ENCODE measurements at regions not wholly inside any gene's neighbourhood (a gene's known extent, or its start where the extent isn't known, plus 50 kb on each side); places are given as distances from the start of the nearest gene placed in this dataset.

- no peak for DNase-seq
These were observed 310.8 kb downstream of the QKI start for GRCh38 chr6:163725008-163725941.

DNA sequence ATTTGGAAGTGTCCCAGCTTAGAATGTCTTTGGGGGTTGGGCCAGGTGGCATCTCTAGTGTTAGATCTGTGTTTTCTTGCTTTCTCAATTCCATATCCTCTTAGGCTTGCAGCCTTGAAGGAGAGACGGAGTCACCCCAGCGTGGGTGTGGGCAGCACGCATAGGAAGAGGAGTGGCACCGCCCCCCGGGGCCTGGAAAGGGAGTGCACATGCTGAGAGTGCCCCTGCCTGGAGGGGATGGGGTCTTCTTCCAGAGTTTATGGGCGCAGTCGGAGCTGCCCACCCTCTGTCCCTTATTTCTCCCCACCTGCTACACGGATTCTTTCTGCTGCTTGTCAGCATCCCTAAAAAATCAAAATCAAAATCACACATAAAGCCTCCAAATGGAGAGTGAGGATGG, 309.7 kb downstream of the QKI start:
- no peak for DNase-seq

DNA sequence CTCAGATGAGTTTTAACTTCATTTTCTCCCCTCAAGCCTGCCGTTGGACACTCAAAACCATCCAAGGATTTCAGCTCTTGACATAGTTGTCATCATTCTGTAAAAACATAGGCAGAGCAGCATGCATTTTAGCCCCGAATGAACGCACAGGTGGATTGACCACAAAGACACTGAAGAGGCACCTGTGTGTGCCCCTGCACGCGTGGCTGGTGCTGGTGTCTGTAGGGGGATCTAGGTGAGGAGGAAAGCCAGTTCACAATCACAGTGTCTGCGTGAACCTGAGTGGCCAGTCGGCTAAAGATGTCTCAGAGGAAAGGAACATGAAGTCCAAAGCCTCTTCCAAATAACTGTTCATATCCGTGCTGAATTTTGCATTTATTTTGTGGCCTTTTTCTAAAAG, 309.2 kb downstream of the QKI start:
- DNase-seq: no peak

DNA sequence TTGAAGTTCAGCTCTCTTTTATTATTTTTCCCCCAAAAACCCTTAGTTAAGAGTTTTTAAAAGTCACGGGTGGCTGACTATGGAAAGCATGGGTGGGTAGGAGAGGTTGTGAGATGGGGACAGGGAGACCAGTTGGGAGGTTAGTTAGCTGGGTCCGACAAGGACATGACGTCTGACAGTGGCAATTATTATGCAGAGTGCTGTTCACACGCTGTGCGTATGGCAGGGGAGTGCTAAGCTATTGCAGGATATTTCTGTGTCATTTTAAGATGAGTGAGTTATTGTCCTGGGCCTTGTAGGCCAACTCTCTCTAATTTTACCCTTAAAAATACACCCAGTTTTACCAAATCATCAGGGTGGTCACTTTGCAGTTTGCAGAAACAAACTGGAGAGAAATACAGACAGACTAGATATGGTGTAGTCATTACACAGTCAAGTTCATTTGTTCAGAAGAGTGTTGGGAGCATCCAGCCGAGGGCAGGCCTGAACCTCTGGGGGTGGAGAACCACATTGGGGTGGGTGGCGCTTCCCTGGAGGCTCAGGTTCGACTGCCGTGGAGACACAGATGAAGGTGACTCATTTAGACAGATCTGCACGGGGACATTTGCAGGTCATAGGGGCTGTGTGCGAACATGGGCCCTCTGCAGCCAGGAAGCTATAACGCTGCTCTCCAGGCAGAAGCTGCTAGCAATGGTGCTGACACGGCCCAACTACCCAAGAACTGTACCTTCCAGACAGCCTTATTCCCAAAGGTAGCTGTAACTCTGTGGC, 307.6 kb downstream of the QKI start:
- no peak for DNase-seq

DNA sequence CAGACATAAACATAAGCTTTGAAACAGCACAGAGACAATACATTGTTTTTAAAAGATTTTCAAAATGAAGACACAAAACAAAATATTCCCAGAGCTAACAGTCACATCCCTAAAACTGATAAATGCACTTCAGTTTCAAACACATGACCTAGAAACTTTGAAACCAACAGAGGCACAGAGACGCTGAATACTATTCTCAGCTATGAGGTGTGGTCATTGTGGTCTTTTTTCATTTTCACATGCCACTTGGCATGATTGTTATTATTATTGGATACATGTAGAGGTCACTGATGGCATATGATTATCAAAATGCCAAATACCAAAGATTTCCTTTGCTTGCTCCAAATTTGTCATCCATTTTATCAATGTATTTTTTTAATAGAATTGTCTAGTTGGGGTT, 306.9 kb downstream of the QKI start:
- no peak for DNase-seq

DNA sequence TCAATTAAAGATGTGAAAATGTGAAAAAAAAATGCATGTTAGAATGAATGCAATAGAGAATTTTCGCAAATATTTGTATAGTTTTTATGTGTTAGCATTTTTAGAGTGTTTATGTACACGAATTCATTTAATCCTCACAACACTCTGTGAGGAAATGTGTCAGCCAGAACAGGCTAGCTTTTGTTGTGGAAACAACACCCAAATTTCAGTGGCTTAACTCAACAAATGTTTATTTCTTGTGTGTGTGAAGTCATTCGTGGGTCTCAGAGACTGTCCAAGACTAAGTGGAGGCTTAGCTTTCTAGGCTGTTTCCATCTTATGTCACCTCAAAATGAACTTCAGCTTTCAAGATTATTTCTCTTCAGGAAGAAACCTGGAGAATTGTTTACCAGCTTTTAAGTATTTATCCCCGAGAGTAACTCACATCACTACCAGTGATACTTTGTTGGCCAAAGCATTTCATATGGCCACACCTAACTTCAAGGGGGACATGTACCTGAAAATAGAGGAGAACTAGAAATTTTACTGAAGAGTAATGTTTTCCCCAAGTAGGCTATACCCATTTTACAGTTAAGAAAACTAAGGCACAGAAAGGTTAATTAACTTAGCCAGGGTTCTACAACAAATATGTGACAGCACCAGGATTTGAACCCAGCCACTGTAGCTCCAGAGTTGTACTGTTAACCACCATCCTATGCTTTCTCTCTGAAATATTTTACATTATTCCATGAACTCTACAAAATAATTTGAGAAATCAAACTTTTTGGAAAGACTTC, 306.1 kb downstream of the QKI start:
- DNase-seq: no peak

GRCh38 chr6:163720005-163720404, 305.5 kb downstream of the QKI start:
- DNase-seq: no peak

DNA sequence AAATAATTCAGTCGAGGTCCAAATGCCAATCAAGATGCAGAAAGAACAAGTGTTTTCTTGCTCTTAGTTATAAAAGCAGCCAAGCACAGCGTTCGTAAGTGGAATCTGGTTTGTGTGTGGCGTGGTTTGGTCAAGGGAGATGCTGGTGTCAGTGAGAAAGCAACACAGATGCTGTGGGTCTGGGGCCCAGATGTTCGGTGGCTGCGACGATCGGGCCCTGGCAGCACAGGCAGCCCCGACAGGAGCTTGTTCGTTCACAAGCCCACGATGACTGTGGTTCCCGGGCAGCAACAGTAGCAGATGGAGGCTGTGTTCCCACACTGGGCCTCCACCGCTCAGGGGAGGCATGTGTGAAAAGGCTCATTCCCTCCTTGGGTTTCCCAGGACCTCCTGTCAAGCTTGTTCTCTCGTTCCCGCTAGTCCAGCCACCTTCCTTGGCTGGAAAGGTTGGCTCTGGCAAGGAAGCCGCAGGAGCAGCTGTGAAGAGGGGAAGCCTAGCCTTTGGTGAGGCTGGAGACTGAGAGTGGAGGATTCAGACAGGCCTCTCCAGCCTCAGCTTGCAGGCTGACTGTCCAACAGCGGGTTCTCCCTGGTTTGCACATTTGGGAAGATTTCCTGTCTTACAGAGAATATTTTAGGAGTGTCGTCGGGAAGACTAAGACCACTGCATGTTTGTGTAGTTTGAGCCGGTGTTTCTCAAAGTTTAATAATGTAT, 304.7 kb downstream of the QKI start:
- DNase-seq: no peak

- DNase-seq: no peak
These were observed 304.0 kb downstream of the QKI start for GRCh38 chr6:163718537-163718936.

GRCh38 chr6:163717106-163717764, 302.7 kb downstream of the QKI start:
- no peak for DNase-seq

- DNase-seq: no peak
These were observed 302.2 kb downstream of the QKI start for GRCh38 chr6:163716690-163717089.

- DNase-seq: no peak
These were observed 301.3 kb downstream of the QKI start for GRCh38 chr6:163715846-163716245.

GRCh38 chr6:163714179-163714578, 299.7 kb downstream of the QKI start:
- no peak for DNase-seq

DNA sequence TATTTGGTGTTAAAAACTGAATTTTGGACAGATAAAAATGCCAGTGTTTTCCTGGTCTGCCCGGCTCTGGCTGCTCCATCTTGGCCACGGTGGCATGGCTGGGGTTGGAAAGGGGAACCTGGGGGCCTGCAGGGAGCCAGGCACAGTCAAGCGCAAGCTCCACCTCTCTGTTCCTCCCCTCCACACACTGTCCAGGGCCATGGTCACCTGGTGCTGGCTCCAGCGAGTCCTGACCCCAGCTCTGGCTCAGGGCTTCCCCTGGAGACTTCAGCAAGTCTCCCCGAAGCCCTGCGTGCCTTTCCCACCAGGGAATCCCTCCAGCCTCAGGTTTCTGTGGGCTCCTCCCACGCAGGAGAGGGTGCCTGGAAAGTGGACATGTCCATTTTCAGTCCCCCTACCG, 298.5 kb downstream of the QKI start:
- DNase-seq: no peak

GRCh38 chr6:163712566-163712961, 298.0 kb downstream of the QKI start:
- DNase-seq: no peak

DNA sequence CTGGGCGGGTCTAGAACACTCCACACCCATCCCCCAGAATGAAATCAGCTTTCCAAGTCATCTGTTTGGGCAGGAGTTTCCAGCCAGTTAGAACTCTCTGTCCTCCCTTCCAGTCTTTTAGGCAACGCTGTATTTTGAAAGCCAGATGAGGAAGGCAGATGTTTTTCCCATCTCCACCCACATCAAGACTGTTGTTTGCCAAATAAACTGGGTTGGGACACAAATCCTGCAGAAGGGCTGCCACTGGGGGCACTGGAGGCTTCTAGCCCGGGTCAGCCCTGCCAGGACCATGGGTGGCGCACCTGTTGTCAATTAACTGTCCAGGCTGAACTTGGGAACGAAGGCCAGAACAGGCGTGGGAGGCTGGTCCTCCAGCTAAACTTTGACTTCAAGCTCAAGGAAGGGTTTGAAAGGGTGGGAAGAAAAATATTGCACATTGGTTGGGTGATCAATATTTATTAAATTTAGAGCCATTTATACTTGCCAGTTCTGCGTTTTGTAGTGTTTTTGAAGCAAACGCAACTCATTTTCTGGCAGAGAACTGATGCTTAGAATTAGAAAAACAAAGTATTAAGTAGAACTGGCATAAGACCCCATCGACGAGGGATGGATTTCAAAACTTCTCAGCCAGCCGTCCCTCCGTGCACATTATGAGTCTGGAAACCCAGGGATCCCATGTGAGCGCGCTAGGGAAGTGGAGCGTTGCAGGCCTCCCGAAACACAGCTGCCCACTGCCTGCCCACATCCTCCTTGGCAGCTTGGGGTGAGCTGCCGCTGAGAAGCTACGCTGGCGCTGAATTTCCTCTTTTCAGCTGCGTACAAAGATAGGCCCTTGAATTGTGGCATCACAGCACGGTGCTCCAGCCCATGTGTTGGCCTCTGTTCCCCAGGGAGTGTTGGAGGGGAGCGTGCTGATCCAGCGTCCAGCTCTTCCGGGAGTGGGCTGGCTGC, 297.4 kb downstream of the QKI start:
- no peak for DNase-seq

DNA sequence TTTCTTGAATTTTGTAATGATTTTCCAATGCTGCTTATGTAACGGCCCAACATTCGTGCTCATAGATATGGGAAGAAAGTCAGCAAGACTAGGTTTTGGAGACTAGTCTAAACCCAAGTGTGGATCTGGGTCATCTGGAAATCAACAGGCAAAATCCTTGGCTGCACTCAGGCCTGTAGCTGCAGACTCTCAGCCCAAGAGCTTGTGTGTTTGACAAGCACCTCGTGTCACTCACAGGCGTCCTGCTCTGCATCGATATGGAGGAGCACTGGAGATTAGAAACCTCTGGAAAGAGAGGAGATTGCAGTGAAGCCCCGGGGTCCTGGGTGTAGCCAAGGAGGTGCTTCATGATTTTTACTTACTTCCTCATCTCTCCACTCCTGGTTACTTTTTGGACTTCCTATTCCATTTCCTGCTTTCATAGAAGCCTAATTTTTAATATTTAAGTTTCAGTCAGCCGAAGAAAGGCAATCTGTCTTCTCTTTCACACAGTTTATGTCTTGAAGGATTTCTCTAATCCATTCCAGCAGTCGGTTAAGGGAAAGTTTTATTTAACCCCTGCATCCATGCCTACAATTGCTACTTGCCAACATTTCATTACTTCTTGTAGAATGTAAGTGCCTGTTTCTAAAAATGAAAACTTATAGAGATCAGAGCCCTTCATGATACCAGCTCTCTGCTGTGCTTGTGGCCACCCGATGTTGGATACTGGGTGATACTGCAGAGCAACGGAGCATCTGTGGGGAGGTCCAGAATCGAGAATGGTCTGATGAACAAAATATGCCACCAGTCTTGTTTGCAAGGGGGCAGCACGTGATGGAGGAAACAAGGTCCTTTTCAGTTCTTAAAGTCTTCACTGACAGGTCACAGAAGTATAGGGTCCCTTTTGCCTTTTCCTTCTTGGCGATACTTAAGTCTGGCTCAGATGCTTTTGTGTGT, 296.3 kb downstream of the QKI start:
- DNase-seq: no peak

- no peak for DNase-seq
These were observed 295.2 kb downstream of the QKI start for GRCh38 chr6:163709693-163710092.

- DNase-seq: no peak
These were observed 294.7 kb downstream of the QKI start for GRCh38 chr6:163709255-163709654.

GRCh38 chr6:163708466-163708865, 293.9 kb downstream of the QKI start:
- DNase-seq: no peak

Data from activated naive CD4-positive, alpha-beta T cell treated with Interleukin-2 at 50 U/mL for 16 hours (primary cell).